HepG2 (cell line): ENCODE measurements at regions not wholly inside any gene's neighbourhood (a gene's known extent, or its start where the extent isn't known, plus 50 kb on each side); places are given as distances from the start of the nearest gene placed in this dataset.

Experiments used
- BHLHE40 ChIP-seq: IDR thresholded peaks from 2 replicates; pipeline ENCODE4 v1.6.1; 2011; ENCODE audit warnings: low read length, improper control_type of control experiment
- CEBPB ChIP-seq: IDR thresholded peaks from 2 replicates; pipeline ENCODE4 v1.6.1; 2011; ENCODE audit warnings: low read depth, low read length, improper control_type of control experiment, borderline replicate concordance
- ETV5 ChIP-seq: IDR thresholded peaks from 2 replicates; pipeline ENCODE4 v1.6.1; 2018; ENCODE audit warnings: missing biosample characterization, missing genetic modification reagents, inconsistent platforms, borderline replicate concordance
- FOXP1 ChIP-seq, 2 experiments: fragments of 450-650 bp in 1 of 2; IDR thresholded peaks; 2 replicates each; pipeline ENCODE4 v1.6.1; 2017 to 2018; ENCODE audit warnings: antibody characterized with exemption in 1 of 2
- GLI4 ChIP-seq: sonication (generic); formaldehyde crosslinking; IDR thresholded peaks from 2 replicates; pipeline ENCODE4 v1.5.1; 2020; ENCODE audit warnings: missing genetic modification reagents, mild to moderate bottlenecking, moderate library complexity, borderline replicate concordance
- KLF6 ChIP-seq: IDR thresholded peaks from 2 replicates; pipeline ENCODE4 v1.8.0; 2016; ENCODE audit warnings: missing biosample characterization, missing genetic modification reagents
- MIER3 ChIP-seq: IDR thresholded peaks from 2 replicates; pipeline ENCODE4 v1.6.1; 2016; ENCODE audit warnings: missing compliant biosample characterization, borderline replicate concordance
- MXD4 ChIP-seq: IDR thresholded peaks from 2 replicates; pipeline ENCODE4 v1.6.1; 2016; ENCODE audit warnings: mild to moderate bottlenecking, missing biosample characterization, missing genetic modification reagents
- ZMYM2 ChIP-seq: sonication (generic); formaldehyde crosslinking; IDR thresholded peaks from 2 replicates; pipeline ENCODE4 v1.8.0; 2022; ENCODE audit warnings: mild to moderate bottlenecking, missing genetic modification reagents
- ZNF138 ChIP-seq: sonication (generic); formaldehyde crosslinking; IDR thresholded peaks from 2 replicates; pipeline ENCODE4 v1.5.0; 2020; ENCODE audit warnings: mild to moderate bottlenecking, low read depth, missing genetic modification reagents
- ZNF33B ChIP-seq: sonication (generic); formaldehyde crosslinking; IDR thresholded peaks from 2 replicates; pipeline ENCODE4 v1.5.1; 2020; ENCODE audit warnings: mild to moderate bottlenecking, missing genetic modification reagents
- ZNF431 ChIP-seq: sonication (generic); formaldehyde crosslinking; IDR thresholded peaks from 2 replicates; pipeline ENCODE4 v1.9.0; 2022; ENCODE audit warnings: missing genetic modification reagents, low read depth, mild to moderate bottlenecking, borderline replicate concordance
- ZNF547 ChIP-seq: sonication (generic); formaldehyde crosslinking; IDR thresholded peaks from 2 replicates; pipeline ENCODE4 v1.5.1; 2020; ENCODE audit warnings: mild to moderate bottlenecking, missing genetic modification reagents
- ZNF605 ChIP-seq: sonication (generic); formaldehyde crosslinking; IDR thresholded peaks from 2 replicates; pipeline ENCODE4 v1.8.0; 2022; ENCODE audit warnings: mild to moderate bottlenecking, missing genetic modification reagents
- TF ChIP-seq, protein P1 (sequence below): IDR thresholded peaks from 2 replicates; pipeline ENCODE4 v1.6.1; 2016; ENCODE audit warnings: low read depth
- TF ChIP-seq, protein P2 (sequence below): sonication (generic); formaldehyde crosslinking; IDR thresholded peaks from 2 replicates; pipeline ENCODE4 v1.5.1; 2020; ENCODE audit warnings: mild to moderate bottlenecking, missing genetic modification reagents, borderline replicate concordance
- TF ChIP-seq, protein P3 (sequence below): sonication (generic); formaldehyde crosslinking; IDR thresholded peaks from 2 replicates; pipeline ENCODE4 v1.4.0; 2020; ENCODE audit warnings: missing genetic modification reagents, borderline replicate concordance

DNA sequence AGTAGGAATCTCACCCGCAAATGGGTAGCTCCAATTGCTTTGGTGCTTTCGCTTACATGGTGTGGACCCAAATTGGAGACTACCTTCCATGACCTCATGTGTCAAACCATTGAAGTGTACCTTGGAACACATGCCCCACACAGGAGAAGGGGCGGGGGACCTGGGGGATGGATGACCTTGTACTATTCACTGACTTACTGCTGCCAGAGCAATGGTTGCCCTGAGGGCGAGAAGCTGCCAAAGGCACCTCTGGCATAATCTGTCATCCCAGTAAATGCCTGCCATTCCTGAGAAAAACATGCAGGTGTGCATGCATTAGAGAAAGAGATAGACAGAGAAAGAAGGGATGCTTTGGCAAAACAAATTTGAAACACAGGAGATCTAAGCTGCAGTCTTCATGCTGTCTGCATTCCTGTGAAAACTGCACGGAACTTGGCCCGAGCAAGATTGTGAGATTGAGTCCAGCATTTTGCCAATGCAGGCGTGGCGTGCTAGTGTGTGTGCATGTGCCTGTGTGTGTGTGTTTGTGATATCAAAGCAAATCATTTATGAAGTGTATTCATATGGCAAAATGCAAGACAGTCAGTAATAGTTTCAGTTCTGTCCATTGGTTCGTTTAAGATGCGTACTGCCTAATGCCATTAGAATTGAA, 219.5 kb upstream of the MDFIC2 start (continued):
- TF ChIP-seq ZNF33B, result no peak
- TF ChIP-seq ZMYM2 (CRISPR knock-in tag), result no peak
- TF ChIP-seq CEBPB, result no peak
- TF ChIP-seq, protein P1, sequence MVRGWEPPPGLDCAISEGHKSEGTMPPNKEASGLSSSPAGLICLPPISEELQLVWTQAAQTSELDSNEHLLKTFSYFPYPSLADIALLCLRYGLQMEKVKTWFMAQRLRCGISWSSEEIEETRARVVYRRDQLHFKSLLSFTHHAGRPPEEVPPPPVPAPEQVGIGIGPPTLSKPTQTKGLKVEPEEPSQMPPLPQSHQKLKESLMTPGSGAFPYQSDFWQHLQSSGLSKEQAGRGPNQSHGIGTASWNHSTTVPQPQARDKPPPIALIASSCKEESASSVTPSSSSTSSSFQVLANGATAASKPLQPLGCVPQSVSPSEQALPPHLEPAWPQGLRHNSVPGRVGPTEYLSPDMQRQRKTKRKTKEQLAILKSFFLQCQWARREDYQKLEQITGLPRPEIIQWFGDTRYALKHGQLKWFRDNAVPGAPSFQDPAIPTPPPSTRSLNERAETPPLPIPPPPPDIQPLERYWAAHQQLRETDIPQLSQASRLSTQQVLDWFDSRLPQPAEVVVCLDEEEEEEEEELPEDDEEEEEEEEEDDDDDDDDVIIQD (CRISPR knock-in tag), result no peak
- TF ChIP-seq ZNF605 (CRISPR knock-in tag), result no peak
- no peak for TF ChIP-seq ETV5 (CRISPR knock-in tag)
- no peak for TF ChIP-seq FOXP1 (IDR thresholded peaks at IDR 0.05)
- TF ChIP-seq FOXP1 (CRISPR knock-in tag; IDR thresholded peaks at IDR 0.05), result no peak
- TF ChIP-seq BHLHE40, result no peak
- TF ChIP-seq ZNF431 (CRISPR knock-in tag), result no peak
- no peak for TF ChIP-seq ZNF547 (CRISPR knock-in tag)
- no peak for TF ChIP-seq GLI4
- TF ChIP-seq, protein P2, sequence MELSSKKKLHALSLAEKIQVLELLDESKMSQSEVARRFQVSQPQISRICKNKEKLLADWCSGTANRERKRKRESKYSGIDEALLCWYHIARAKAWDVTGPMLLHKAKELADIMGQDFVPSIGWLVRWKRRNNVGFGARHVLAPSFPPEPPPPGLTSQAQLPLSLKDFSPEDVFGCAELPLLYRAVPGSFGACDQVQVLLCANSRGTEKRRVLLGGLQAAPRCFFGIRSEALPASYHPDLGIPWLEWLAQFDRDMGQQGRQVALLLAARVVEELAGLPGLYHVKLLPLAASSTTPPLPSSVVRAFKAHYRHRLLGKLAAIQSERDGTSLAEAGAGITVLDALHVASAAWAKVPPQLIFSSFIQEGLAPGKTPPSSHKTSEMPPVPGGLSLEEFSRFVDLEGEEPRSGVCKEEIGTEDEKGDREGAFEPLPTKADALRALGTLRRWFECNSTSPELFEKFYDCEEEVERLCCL (CRISPR knock-in tag), result no peak
- TF ChIP-seq MXD4, result no peak
- no peak for TF ChIP-seq KLF6 (CRISPR knock-in tag)
- TF ChIP-seq, protein P3, sequence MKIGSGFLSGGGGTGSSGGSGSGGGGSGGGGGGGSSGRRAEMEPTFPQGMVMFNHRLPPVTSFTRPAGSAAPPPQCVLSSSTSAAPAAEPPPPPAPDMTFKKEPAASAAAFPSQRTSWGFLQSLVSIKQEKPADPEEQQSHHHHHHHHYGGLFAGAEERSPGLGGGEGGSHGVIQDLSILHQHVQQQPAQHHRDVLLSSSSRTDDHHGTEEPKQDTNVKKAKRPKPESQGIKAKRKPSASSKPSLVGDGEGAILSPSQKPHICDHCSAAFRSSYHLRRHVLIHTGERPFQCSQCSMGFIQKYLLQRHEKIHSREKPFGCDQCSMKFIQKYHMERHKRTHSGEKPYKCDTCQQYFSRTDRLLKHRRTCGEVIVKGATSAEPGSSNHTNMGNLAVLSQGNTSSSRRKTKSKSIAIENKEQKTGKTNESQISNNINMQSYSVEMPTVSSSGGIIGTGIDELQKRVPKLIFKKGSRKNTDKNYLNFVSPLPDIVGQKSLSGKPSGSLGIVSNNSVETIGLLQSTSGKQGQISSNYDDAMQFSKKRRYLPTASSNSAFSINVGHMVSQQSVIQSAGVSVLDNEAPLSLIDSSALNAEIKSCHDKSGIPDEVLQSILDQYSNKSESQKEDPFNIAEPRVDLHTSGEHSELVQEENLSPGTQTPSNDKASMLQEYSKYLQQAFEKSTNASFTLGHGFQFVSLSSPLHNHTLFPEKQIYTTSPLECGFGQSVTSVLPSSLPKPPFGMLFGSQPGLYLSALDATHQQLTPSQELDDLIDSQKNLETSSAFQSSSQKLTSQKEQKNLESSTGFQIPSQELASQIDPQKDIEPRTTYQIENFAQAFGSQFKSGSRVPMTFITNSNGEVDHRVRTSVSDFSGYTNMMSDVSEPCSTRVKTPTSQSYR (CRISPR knock-in tag), result no peak
- no peak for TF ChIP-seq ZNF138 (CRISPR knock-in tag)
- no peak for TF ChIP-seq MIER3 (CRISPR knock-in tag)
